A673 (cell line): ENCODE measurements at regions not wholly inside any gene's neighbourhood (a gene's known extent, or its start where the extent isn't known, plus 50 kb on each side); places are given as distances from the start of the nearest gene placed in this dataset.

Experiments
- EZH2 ChIP-seq: fragments of 200-600 bp; sonication (generic); IDR thresholded peaks from 2 replicates; pipeline ENCODE4 v1.6.1; 2017; ENCODE audit warnings: borderline replicate concordance, low read depth, mild to moderate bottlenecking, mixed read lengths, antibody characterized with exemption, low read length; ENCODE audit not compliant: poor library complexity, severe bottlenecking
- TF ChIP-seq, protein P1 (sequence below): fragments of 300-800, 200-600 bp; sonication (generic); conservative IDR thresholded peaks from 2 replicates; pipeline ENCODE4 v1.5.1; 2017; ENCODE audit warnings: low read depth, mild to moderate bottlenecking, antibody characterized with exemption, low read length, moderate library complexity, mixed read lengths

DNA sequence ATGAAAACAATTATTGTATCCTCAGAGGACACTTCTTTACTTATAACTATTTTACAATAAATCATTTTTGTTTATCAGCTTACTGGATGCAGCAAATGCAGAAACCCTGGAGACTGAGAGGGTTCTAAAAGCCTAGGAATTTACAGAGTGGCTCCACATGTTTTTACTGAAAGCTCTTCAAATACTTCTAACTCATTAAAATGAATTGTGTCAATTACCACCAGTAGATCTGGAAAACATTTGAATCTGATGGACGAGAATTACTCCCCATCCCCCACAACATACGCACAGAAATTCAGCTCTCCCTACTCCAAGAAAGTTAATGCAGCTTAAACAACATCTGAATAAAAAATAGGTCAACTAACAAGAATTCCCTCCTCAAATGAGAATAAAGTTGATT is 319.8 kb upstream of the FIGN start:
- TF ChIP-seq, protein P1, sequence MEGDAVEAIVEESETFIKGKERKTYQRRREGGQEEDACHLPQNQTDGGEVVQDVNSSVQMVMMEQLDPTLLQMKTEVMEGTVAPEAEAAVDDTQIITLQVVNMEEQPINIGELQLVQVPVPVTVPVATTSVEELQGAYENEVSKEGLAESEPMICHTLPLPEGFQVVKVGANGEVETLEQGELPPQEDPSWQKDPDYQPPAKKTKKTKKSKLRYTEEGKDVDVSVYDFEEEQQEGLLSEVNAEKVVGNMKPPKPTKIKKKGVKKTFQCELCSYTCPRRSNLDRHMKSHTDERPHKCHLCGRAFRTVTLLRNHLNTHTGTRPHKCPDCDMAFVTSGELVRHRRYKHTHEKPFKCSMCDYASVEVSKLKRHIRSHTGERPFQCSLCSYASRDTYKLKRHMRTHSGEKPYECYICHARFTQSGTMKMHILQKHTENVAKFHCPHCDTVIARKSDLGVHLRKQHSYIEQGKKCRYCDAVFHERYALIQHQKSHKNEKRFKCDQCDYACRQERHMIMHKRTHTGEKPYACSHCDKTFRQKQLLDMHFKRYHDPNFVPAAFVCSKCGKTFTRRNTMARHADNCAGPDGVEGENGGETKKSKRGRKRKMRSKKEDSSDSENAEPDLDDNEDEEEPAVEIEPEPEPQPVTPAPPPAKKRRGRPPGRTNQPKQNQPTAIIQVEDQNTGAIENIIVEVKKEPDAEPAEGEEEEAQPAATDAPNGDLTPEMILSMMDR, result no peak
- no peak for TF ChIP-seq EZH2
